ENCODE measurements at regions not wholly inside any gene's neighbourhood (a gene's known extent, or its start where the extent isn't known, plus 50 kb on each side); places are given as distances from the start of the nearest gene placed in this dataset.

DNA sequence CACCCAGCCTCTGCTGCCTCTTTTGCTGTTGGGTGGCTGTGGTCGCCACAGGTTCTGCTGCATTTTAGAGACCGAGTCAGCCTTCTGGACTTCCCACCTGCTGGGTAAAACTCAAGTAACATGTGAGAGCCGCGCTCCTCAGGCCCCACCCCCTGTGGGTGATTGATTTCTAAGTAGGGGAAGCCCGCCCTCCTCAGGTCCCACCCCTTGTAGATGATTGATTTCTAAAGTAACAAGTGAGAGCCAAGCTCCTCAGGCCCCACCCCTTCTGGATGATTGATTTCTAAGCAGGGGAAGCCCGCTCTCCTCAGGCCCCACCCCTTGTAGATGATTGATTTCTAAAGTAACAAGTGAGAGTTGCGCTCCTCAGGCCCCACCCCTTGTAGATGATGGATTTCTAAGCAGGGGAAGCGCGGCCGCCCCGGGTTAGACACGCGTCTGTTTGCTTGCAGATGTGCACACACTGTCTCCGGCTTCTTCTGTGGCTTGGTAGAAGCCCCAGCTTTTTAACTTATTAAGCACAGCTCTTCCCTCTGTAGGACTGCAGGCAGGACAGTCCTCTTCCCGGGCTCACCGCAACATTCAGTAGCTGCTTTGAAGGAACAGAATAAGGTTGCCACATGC, 83.4 kb downstream of the FAM43A start:
- no peak overlapping the region for H3K27ac ChIP-seq (ENCODE audit: insufficient read depth, low read length)
- TF ChIP-seq MAFK (IDR thresholded peaks at IDR 0.05; ENCODE audit: low read depth, low read length) (no peak), MAZ (IDR thresholded peaks at IDR 0.05; ENCODE audit: borderline replicate concordance, low read depth, low read length) (peak; percentile 32; the same call in 1 of the 2 replicates)
- dilution Hi-C loops (cut with HindIII; ENCODE audit: low sequenced_read_pairs, unreplicated experiment) (no loop called here), in situ Hi-C loops (cut with MboI; ENCODE audit: low sequenced_read_pairs) (no loop called here), intact Hi-C loops (cut with micrococcal nuclease) (no loop called here)
- H3K9me3 ChIP-seq (ENCODE audit: control insufficient read depth, insufficient read depth, low read length), result no peaks in the 10 kb centered on the region
- H3K18ac ChIP-seq (ENCODE audit: low read depth, low read length), result no peak overlapping the region
- no peak overlapping the region for H4K5ac ChIP-seq (ENCODE audit: low read depth, low read length)
- H3K79me1 ChIP-seq (ENCODE audit: low read depth in 1 of 2, low read length in 2 of 2), result no peaks in the 10 kb centered on the region
- no peak overlapping the region for H2AK5ac ChIP-seq (ENCODE audit: low read depth, low read length)
- H3K27me3 ChIP-seq (ENCODE audit: control insufficient read depth, insufficient read depth, low read length), result peaks cover 24% of the 10 kb centered on the region
- H3K56ac ChIP-seq (ENCODE audit: extremely low read depth, insufficient read depth, low read length), result no peak overlapping the region
- H3K4me1 ChIP-seq (ENCODE audit: control insufficient read depth, insufficient read depth, low read length), result no peaks in the 10 kb centered on the region; the same call in 1 of the 2 replicates
- H3K9me1 ChIP-seq (ENCODE audit: insufficient read depth, low read length), result no peaks in the 10 kb centered on the region
- H3K23ac ChIP-seq (ENCODE audit: low read depth, low read length), result no peak overlapping the region
- WGBS, 2 experiments (ENCODE audit: extremely low coverage in 2 of 2, insufficient read length in 1 of 2), result 11% methylated on average over 5 of the region's 16 CpGs; no CpG with 5 or more reads in 1 of the 2 experiments
- ChIA-PET POLR2A (ENCODE audit: unreplicated experiment) (no interaction called here), CTCF (no interaction called here)
- ATAC-seq (ENCODE audit: low read depth), result peak; percentile 99
- no peak overlapping the region for H2BK120ac ChIP-seq (ENCODE audit: low read depth, low read length)
- no peak overlapping the region for H4K91ac ChIP-seq (ENCODE audit: insufficient read depth, low read depth, low read length)
- no peak overlapping the region for H2BK20ac ChIP-seq (ENCODE audit: low read depth, low read length)
- H3K14ac ChIP-seq (replicated peaks; ENCODE audit: low read depth, low read length), result no peak overlapping the region
- H3K4me2 ChIP-seq (ENCODE audit: low read depth, low read length), result peak overlapping the region; percentile 65
- H3K4ac ChIP-seq (ENCODE audit: low read depth, low read length), result no peak overlapping the region
- H3K36me3 ChIP-seq (ENCODE audit: control insufficient read depth, insufficient read depth, low read length), result no peaks in the 10 kb centered on the region
- no peaks in the 10 kb centered on the region for H4K20me1 ChIP-seq (ENCODE audit: insufficient read depth, low read length)
- no peak overlapping the region for H2BK5ac ChIP-seq (ENCODE audit: low read depth, low read length, poor library complexity, severe bottlenecking)
- DNase-seq, result peak; percentile 79
- H2AK9ac ChIP-seq (replicated peaks; ENCODE audit: low read depth, low read length, poor library complexity), result no peak overlapping the region
- no peak overlapping the region for H3K9ac ChIP-seq (ENCODE audit: low read depth, low read length)
- peak overlapping the region; percentile 84 for H2AFZ ChIP-seq (replicated peaks; ENCODE audit: low read length, poor library complexity)
- no TSS peak for BruUV-seq (replicated peaks)
- H2BK15ac ChIP-seq (ENCODE audit: low read depth, low read length), result no peak overlapping the region
- peak overlapping the region in 1 of 2 experiments; percentile 27; a peak in 1 of 4 replicates for H4K8ac ChIP-seq (ENCODE audit: low read depth in 2 of 2, low read length in 2 of 2)
- H3K4me3 ChIP-seq (ENCODE audit: insufficient read depth, low read depth, low read length), result peak overlapping the region; percentile 28; the same call in 1 of the 2 replicates

Data from IMR-90 (cell line).